GM06990 (cell line): ENCODE measurements at regions not wholly inside any gene's neighbourhood (a gene's known extent, or its start where the extent isn't known, plus 50 kb on each side); places are given as distances from the start of the nearest gene placed in this dataset.

Experiments
- DNase-seq: peaks from one replicate; pipeline ENCODE4 v3.0.0-alpha.2; 2011; ENCODE audit not compliant: insufficient read length; ENCODE audit errors: extremely low read depth
- H3K27me3 ChIP-seq: replicated peaks from 2 replicates; pipeline ENCODE4 v1.6.0; 2011; ENCODE audit warnings: low read length; ENCODE audit not compliant: control insufficient read depth, insufficient read depth
- H3K36me3 ChIP-seq: 2 replicates; pipeline ENCODE4 v1.5.1; 2011; ENCODE audit warnings: low read length; ENCODE audit not compliant: control insufficient read depth, insufficient read depth
- H3K4me3 ChIP-seq: replicated peaks from 2 replicates; pipeline ENCODE4 v1.5.1; 2011; ENCODE audit warnings: low read depth, mild to moderate bottlenecking, control low read depth, low read length
- CTCF ChIP-seq: IDR thresholded peaks from 2 replicates; pipeline ENCODE4 v1.5.1; 2011; ENCODE audit warnings: low read length, control low read depth, mild to moderate bottlenecking, inconsistent platforms; ENCODE audit not compliant: insufficient read depth, poor library complexity, severe bottlenecking

DNA sequence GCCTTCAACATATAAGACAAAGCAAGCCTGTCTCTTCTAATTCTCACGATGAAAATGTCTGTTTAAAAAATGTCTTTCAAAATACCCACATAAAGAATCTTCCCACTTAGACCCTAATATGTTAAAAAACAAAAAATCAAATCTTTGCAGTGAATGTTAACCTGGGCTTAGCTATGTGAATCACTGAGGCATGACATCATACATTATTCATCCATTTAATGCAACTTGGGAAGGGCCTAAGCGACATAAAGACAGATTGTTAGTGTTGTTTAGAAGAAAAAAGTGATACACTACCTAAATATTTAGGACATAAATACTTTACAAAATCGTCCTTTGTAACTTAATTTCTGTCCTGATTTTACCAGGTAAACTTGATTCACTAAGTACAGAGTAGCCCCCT, 648.5 kb upstream of the NRP1 start:
- H3K4me3 ChIP-seq = no peak overlapping the region

GRCh38 chr10:33981301-33981700, 646.8 kb upstream of the NRP1 start:
- DNase-seq = no peak
- TF ChIP-seq CTCF = no peak
- Histone ChIP-seq H3K36me3 (no peaks in the 10 kb centered on the region), H3K27me3 (no peaks in the 10 kb centered on the region), H3K4me3 (no peak overlapping the region)

More for the DNA sequence above, 648.5 kb upstream of the NRP1 start:
- Histone ChIP-seq H3K27me3 (no peaks in the 10 kb centered on the region), H3K36me3 (no peaks in the 10 kb centered on the region)
- no peak for DNase-seq
- TF ChIP-seq CTCF = no peak

DNA sequence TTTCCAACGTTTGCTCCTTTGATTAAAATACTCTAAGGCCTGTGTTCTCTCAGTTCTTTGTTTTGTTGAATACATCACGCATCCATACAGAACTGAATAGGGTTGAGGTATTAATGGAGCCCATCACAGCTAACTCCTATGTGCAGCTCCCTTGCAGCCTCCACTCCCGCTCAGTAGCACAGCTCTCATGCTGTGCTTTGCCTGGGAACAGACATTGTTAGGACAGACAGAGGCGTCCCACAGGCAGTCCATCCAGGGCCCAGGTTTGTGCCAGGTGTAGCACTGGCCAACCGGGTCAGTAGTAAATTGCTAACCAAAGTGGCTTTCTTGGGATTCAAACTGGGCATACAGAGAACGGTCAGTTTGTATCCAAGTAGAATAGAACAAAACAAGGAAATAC, 644.7 kb upstream of the NRP1 start:
- H3K36me3 ChIP-seq = no peaks in the 10 kb centered on the region
- DNase-seq = no peak
- no peak for TF ChIP-seq CTCF
- no peaks in the 10 kb centered on the region for H3K27me3 ChIP-seq
- no peak overlapping the region for H3K4me3 ChIP-seq

DNA sequence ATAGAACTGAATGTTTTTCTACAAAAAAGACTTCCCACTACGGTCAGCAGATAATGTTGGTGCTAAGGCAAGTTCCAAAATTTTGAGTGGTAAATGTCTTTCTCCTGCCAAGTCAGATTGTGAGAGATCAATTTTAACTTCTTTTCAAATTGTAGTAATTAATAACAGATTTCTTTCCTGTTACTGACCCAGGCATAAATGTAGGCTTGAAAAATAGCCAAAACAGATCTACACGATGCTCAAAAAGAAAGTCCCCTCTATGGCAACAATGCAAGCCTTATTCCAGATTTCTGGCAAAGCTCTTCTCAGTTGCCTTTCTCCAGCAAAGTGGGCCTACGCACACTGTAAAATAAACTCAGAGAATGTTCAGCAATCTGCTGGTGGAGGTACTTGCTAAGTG, 641.0 kb upstream of the NRP1 start:
- Histone ChIP-seq H3K36me3 (no peaks in the 10 kb centered on the region), H3K4me3 (no peak overlapping the region), H3K27me3 (no peaks in the 10 kb centered on the region)
- TF ChIP-seq CTCF = no peak
- DNase-seq = no peak

DNA sequence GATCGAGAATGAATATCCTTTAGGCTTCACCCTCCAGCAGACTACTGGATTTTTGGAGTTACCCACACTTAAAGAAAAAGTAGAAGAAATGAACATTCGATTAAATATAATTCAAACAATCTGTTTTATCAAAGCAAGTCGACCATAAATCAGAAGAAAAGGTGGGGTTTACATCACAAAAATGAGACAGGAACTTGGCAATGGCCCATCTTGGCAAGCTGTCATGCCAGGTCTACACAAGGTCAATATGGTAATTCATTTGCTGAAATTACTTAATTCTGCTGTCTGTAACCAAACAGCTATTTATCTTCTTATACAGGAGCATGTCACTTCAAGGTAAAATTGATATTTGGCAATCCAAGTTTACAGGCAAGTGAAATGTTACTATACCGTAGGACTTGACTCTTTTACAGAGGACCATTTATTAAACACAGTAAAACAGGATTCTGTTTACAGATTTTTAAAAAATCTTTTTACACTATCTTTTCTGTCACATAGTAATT, 640.6 kb upstream of the NRP1 start:
- no peaks in the 10 kb centered on the region for H3K27me3 ChIP-seq
- DNase-seq = no peak

More for the DNA sequence above, 640.6 kb upstream of the NRP1 start:
- no peak for TF ChIP-seq CTCF
- Histone ChIP-seq H3K4me3 (no peak overlapping the region), H3K36me3 (no peaks in the 10 kb centered on the region)
